ENCODE measurements at regions not wholly inside any gene's neighbourhood (a gene's known extent, or its start where the extent isn't known, plus 50 kb on each side); places are given as distances from the start of the nearest gene placed in this dataset.
"Not testable (repeated sequence)": the region's sequence is repeated elsewhere in the genome, so short reads cannot be mapped to it uniquely, and the experiment has no call there.

- peaks cover 73% of the 10 kb centered on the region for H3K9me3 ChIP-seq (ENCODE audit: control insufficient read depth, low read depth, low read length)
- H3K27me3 ChIP-seq (ENCODE audit: control insufficient read depth, insufficient read depth, low read length): no peaks in the 10 kb centered on the region
- no peak overlapping the region for H3K4me3 ChIP-seq (ENCODE audit: low read length)
Measured at GRCh38 chr14:106652494-106652893, 1126.1 kb downstream of the TMEM121 start.

GRCh38 chr14:106657460-106657859, 1131.1 kb downstream of the TMEM121 start:
- Histone ChIP-seq H3K36me3 (ENCODE audit: control insufficient read depth, low read depth, low read length) (no peaks in the 10 kb centered on the region), H3K4me3 (ENCODE audit: low read length) (no peak overlapping the region), H3K27ac (ENCODE audit: low read length) (no peak overlapping the region), H3K9ac (ENCODE audit: low read length) (no peak overlapping the region), H3K9me3 (ENCODE audit: control insufficient read depth, low read depth, low read length) (peaks cover 62% of the 10 kb centered on the region), H3K27me3 (ENCODE audit: control insufficient read depth, insufficient read depth, low read length) (no peaks in the 10 kb centered on the region), H3K4me1 (ENCODE audit: control insufficient read depth, low read depth, low read length) (no peaks in the 10 kb centered on the region)

More at GRCh38 chr14:106652494-106652893, 1126.1 kb downstream of the TMEM121 start:
- Histone ChIP-seq H3K4me1 (ENCODE audit: control insufficient read depth, low read depth, low read length) (no peaks in the 10 kb centered on the region), H3K36me3 (ENCODE audit: control insufficient read depth, low read depth, low read length) (no peaks in the 10 kb centered on the region), H3K27ac (ENCODE audit: low read length) (no peak overlapping the region), H3K9ac (ENCODE audit: low read length) (no peak overlapping the region)

- H3K36me3 ChIP-seq (ENCODE audit: control insufficient read depth, low read depth, low read length); H3K4me1 ChIP-seq (ENCODE audit: control insufficient read depth, low read depth, low read length); H3K27ac ChIP-seq (ENCODE audit: low read length); H3K4me3 ChIP-seq (ENCODE audit: low read length); H3K9ac ChIP-seq (ENCODE audit: low read length); H3K27me3 ChIP-seq (ENCODE audit: control insufficient read depth, insufficient read depth, low read length): not testable (repeated sequence)
- H3K9me3 ChIP-seq (ENCODE audit: control insufficient read depth, low read depth, low read length): peaks cover 64% of the 10 kb centered on the region
Measured at GRCh38 chr14:106658066-106658860, 1131.9 kb downstream of the TMEM121 start.

GRCh38 chr14:106661561-106661960, 1135.2 kb downstream of the TMEM121 start:
- not testable (repeated sequence) for H3K27ac ChIP-seq (ENCODE audit: low read length); H3K9ac ChIP-seq (ENCODE audit: low read length); H3K36me3 ChIP-seq (ENCODE audit: control insufficient read depth, low read depth, low read length); H3K27me3 ChIP-seq (ENCODE audit: control insufficient read depth, insufficient read depth, low read length); H3K4me3 ChIP-seq (ENCODE audit: low read length); H3K4me1 ChIP-seq (ENCODE audit: control insufficient read depth, low read depth, low read length)
- peaks cover 64% of the 10 kb centered on the region for H3K9me3 ChIP-seq (ENCODE audit: control insufficient read depth, low read depth, low read length)

GRCh38 chr14:106662936-106663550, 1136.7 kb downstream of the TMEM121 start:
- Histone ChIP-seq H3K9me3 (ENCODE audit: control insufficient read depth, low read depth, low read length) (peaks cover 67% of the 10 kb centered on the region), H3K4me1 (ENCODE audit: control insufficient read depth, low read depth, low read length) (no peaks in the 10 kb centered on the region), H3K4me3 (ENCODE audit: low read length) (no peak overlapping the region), H3K36me3 (ENCODE audit: control insufficient read depth, low read depth, low read length) (no peaks in the 10 kb centered on the region), H3K27me3 (ENCODE audit: control insufficient read depth, insufficient read depth, low read length) (no peaks in the 10 kb centered on the region), H3K9ac (ENCODE audit: low read length) (no peak overlapping the region), H3K27ac (ENCODE audit: low read length) (no peak overlapping the region)

GRCh38 chr14:106663805-106664410, 1137.5 kb downstream of the TMEM121 start:
- H3K27ac ChIP-seq (ENCODE audit: low read length); H3K4me1 ChIP-seq (ENCODE audit: control insufficient read depth, low read depth, low read length); H3K36me3 ChIP-seq (ENCODE audit: control insufficient read depth, low read depth, low read length); H3K9ac ChIP-seq (ENCODE audit: low read length); H3K27me3 ChIP-seq (ENCODE audit: control insufficient read depth, insufficient read depth, low read length); H3K4me3 ChIP-seq (ENCODE audit: low read length): not testable (repeated sequence)
- H3K9me3 ChIP-seq (ENCODE audit: control insufficient read depth, low read depth, low read length): peaks cover 71% of the 10 kb centered on the region

GRCh38 chr14:106665814-106666213, 1139.4 kb downstream of the TMEM121 start:
- no peak overlapping the region for H3K27ac ChIP-seq (ENCODE audit: low read length)
- no peaks in the 10 kb centered on the region for H3K36me3 ChIP-seq (ENCODE audit: control insufficient read depth, low read depth, low read length)
- H3K27me3 ChIP-seq (ENCODE audit: control insufficient read depth, insufficient read depth, low read length): no peaks in the 10 kb centered on the region
- H3K9me3 ChIP-seq (ENCODE audit: control insufficient read depth, low read depth, low read length): peaks cover 73% of the 10 kb centered on the region
- no peaks in the 10 kb centered on the region for H3K4me1 ChIP-seq (ENCODE audit: control insufficient read depth, low read depth, low read length)
- H3K9ac ChIP-seq (ENCODE audit: low read length): no peak overlapping the region
- no peak overlapping the region for H3K4me3 ChIP-seq (ENCODE audit: low read length)

- H3K27ac ChIP-seq (ENCODE audit: low read length): no peak overlapping the region
- H3K9me3 ChIP-seq (ENCODE audit: control insufficient read depth, low read depth, low read length): peaks cover 72% of the 10 kb centered on the region
- H3K4me3 ChIP-seq (ENCODE audit: low read length): no peak overlapping the region
- H3K36me3 ChIP-seq (ENCODE audit: control insufficient read depth, low read depth, low read length): no peaks in the 10 kb centered on the region
- no peaks in the 10 kb centered on the region for H3K4me1 ChIP-seq (ENCODE audit: control insufficient read depth, low read depth, low read length)
- no peaks in the 10 kb centered on the region for H3K27me3 ChIP-seq (ENCODE audit: control insufficient read depth, insufficient read depth, low read length)
- H3K9ac ChIP-seq (ENCODE audit: low read length): no peak overlapping the region
Measured at GRCh38 chr14:106666341-106666740, 1140.0 kb downstream of the TMEM121 start.

- H3K4me3 ChIP-seq (ENCODE audit: low read length): no peak overlapping the region
- no peak overlapping the region for H3K9ac ChIP-seq (ENCODE audit: low read length)
- no peaks in the 10 kb centered on the region for H3K36me3 ChIP-seq (ENCODE audit: control insufficient read depth, low read depth, low read length)
- H3K27me3 ChIP-seq (ENCODE audit: control insufficient read depth, insufficient read depth, low read length): no peaks in the 10 kb centered on the region
- no peaks in the 10 kb centered on the region for H3K4me1 ChIP-seq (ENCODE audit: control insufficient read depth, low read depth, low read length)
- H3K9me3 ChIP-seq (ENCODE audit: control insufficient read depth, low read depth, low read length): peaks cover 56% of the 10 kb centered on the region
- H3K27ac ChIP-seq (ENCODE audit: low read length): no peak overlapping the region
Measured at GRCh38 chr14:106670011-106670410, 1143.6 kb downstream of the TMEM121 start.

GRCh38 chr14:106674093-106674492, 1147.7 kb downstream of the TMEM121 start:
- not testable (repeated sequence) for H3K27ac ChIP-seq (ENCODE audit: low read length); H3K4me1 ChIP-seq (ENCODE audit: control insufficient read depth, low read depth, low read length); H3K27me3 ChIP-seq (ENCODE audit: control insufficient read depth, insufficient read depth, low read length); H3K4me3 ChIP-seq (ENCODE audit: low read length); H3K9ac ChIP-seq (ENCODE audit: low read length); H3K36me3 ChIP-seq (ENCODE audit: control insufficient read depth, low read depth, low read length)
- peaks cover 43% of the 10 kb centered on the region for H3K9me3 ChIP-seq (ENCODE audit: control insufficient read depth, low read depth, low read length)

- peaks cover 45% of the 10 kb centered on the region for H3K9me3 ChIP-seq (ENCODE audit: control insufficient read depth, low read depth, low read length)
- not testable (repeated sequence) for H3K4me1 ChIP-seq (ENCODE audit: control insufficient read depth, low read depth, low read length); H3K36me3 ChIP-seq (ENCODE audit: control insufficient read depth, low read depth, low read length); H3K4me3 ChIP-seq (ENCODE audit: low read length); H3K27ac ChIP-seq (ENCODE audit: low read length); H3K9ac ChIP-seq (ENCODE audit: low read length); H3K27me3 ChIP-seq (ENCODE audit: control insufficient read depth, insufficient read depth, low read length)
Measured at GRCh38 chr14:106674509-106675125, 1148.2 kb downstream of the TMEM121 start.
